HEK293T (cell line): ENCODE measurements at regions not wholly inside any gene's neighbourhood (a gene's known extent, or its start where the extent isn't known, plus 50 kb on each side); places are given as distances from the start of the nearest gene placed in this dataset.

Experiments
- FOXA1 ChIP-seq: fragments of 450-650 bp; IDR thresholded peaks from 2 replicates; pipeline ENCODE4 v1.6.1; 2016; ENCODE audit warnings: mild to moderate bottlenecking
- FOXM1 ChIP-seq: fragments of 450-650 bp; IDR thresholded peaks from 2 replicates; pipeline ENCODE4 v1.6.1; 2017; ENCODE audit warnings: mild to moderate bottlenecking, borderline replicate concordance

DNA sequence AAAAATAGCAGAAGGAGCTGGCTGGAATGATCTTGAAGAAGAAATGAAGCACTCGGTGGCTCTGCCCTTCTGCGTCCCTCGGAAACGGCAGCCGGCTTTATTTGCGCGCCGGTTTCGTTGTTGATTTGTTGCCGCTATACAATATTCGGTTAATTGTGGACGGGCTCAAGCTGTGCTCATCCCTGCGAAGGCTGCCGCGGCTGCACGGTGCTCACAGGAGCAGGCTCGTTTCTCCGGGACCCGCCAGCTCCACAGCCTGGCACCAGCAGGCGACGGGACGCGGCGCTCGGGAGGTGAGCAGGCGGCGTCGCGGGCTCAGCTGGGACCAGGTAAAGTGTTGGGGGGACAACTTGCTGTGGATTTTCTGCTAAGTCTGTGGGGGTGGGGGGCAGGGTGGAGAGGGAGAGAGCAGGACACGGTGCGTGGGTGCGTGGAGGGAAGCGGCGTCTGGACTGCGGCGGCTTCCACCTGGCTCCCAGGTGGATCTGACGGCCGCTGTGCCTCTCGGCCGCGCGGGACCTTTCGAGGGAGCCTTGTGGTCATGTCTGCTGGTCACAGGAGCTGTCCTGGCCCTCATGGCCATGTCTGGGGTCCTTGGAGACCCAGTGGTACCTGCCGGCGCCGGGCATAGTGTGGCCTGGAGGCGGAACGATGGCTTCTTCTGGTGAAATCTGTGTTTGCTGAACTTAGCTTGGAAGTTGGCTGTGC is 90.9 kb downstream of the TEX29 start:
- TF ChIP-seq FOXM1 = no peak
- TF ChIP-seq FOXA1 = no peak
